Right renal cortex interstitium (tissue), 3 donors: ENCODE measurements at regions not wholly inside any gene's neighbourhood (a gene's known extent, or its start where the extent isn't known, plus 50 kb on each side); places are given as distances from the start of the nearest gene placed in this dataset.

Experiments used
- DNase-seq, 3 donors: peaks; one replicate each; pipeline ENCODE4 v3.0.0-alpha.2; 2013; ENCODE audit warnings: low read depth in 3 of 3, low spot score in 2 of 3

GRCh38 chr15:98139337-98139736 lies 178.8 kb downstream of the ARRDC4 start:
- no peak for DNase-seq

- no peak for DNase-seq
Observed at GRCh38 chr15:98142572-98142971, 182.1 kb downstream of the ARRDC4 start.

- no peak for DNase-seq
Observed at GRCh38 chr15:98143116-98143515, 182.6 kb downstream of the ARRDC4 start.

GRCh38 chr15:98144388-98144787 lies 183.9 kb downstream of the ARRDC4 start:
- no peak for DNase-seq

GRCh38 chr15:98146031-98146820 lies 185.7 kb downstream of the ARRDC4 start:
- DNase-seq: no peak

- no peak for DNase-seq
Observed at GRCh38 chr15:98147415-98147814, 186.9 kb downstream of the ARRDC4 start.

- no peak for DNase-seq
Observed at GRCh38 chr15:98150084-98150483, 189.6 kb downstream of the ARRDC4 start.

- DNase-seq: no peak
Observed at GRCh38 chr15:98150536-98150935, 190.0 kb downstream of the ARRDC4 start.

- no peak for DNase-seq
Observed at GRCh38 chr15:98151096-98151495, 190.6 kb downstream of the ARRDC4 start.

GRCh38 chr15:98152156-98152555 lies 191.7 kb downstream of the ARRDC4 start:
- DNase-seq: no peak

GRCh38 chr15:98154863-98155262 lies 194.4 kb downstream of the ARRDC4 start:
- no peak for DNase-seq

- DNase-seq: no peak
Observed at GRCh38 chr15:98155356-98155755, 194.9 kb downstream of the ARRDC4 start.

- DNase-seq: no peak
Observed at GRCh38 chr15:98160236-98160635, 199.7 kb downstream of the ARRDC4 start.

GRCh38 chr15:98163319-98164045 lies 203.0 kb downstream of the ARRDC4 start:
- no peak for DNase-seq

GRCh38 chr15:98164571-98164970 lies 204.1 kb downstream of the ARRDC4 start:
- DNase-seq: no peak

GRCh38 chr15:98164986-98165385 lies 204.5 kb downstream of the ARRDC4 start:
- no peak for DNase-seq

- DNase-seq: no peak
Observed at GRCh38 chr15:98167722-98168268, 207.3 kb downstream of the ARRDC4 start.

GRCh38 chr15:98169551-98169950 lies 209.0 kb downstream of the ARRDC4 start:
- DNase-seq: no peak

- no peak for DNase-seq
Observed at GRCh38 chr15:98174286-98174685, 213.8 kb downstream of the ARRDC4 start.

GRCh38 chr15:98174841-98175240 lies 214.3 kb downstream of the ARRDC4 start:
- DNase-seq: no peak

- DNase-seq: peak; percentile 77 to 83 (median 77)
Observed at GRCh38 chr15:98177966-98178592, 217.6 kb downstream of the ARRDC4 start.
